Esophagus (tissue), 2 donors: ENCODE measurements at regions not wholly inside any gene's neighbourhood (a gene's known extent, or its start where the extent isn't known, plus 50 kb on each side); places are given as distances from the start of the nearest gene placed in this dataset.
"Not testable (repeated sequence)": the region's sequence is repeated elsewhere in the genome, so short reads cannot be mapped to it uniquely, and the experiment has no call there.

Experiments used
- H3K27ac ChIP-seq, 2 donors: one replicate each; pipeline ENCODE4 v1.5.1; 2013; ENCODE audit warnings: low read depth in 2 of 2, mild to moderate bottlenecking in 2 of 2, inconsistent platforms in 1 of 2, low read length in 1 of 2, moderate library complexity in 1 of 2
- H3K27me3 ChIP-seq, 2 donors: one replicate each; pipeline ENCODE4 v1.6.1; 2013; ENCODE audit warnings: low read length in 2 of 2, control low read depth in 1 of 2, mild to moderate bottlenecking in 1 of 2; ENCODE audit not compliant: insufficient read depth in 2 of 2, control insufficient read depth in 1 of 2
- H3K36me3 ChIP-seq, 2 donors: one replicate each; pipeline ENCODE4 v1.6.1; 2013; ENCODE audit warnings: low read length in 1 of 2; ENCODE audit not compliant: control insufficient read depth in 2 of 2, insufficient read depth in 2 of 2
- H3K4me1 ChIP-seq, 2 donors: one replicate each; pipeline ENCODE4 v1.6.1; 2013; ENCODE audit warnings: low read length in 1 of 2; ENCODE audit not compliant: control insufficient read depth in 2 of 2, insufficient read depth in 2 of 2
- H3K4me3 ChIP-seq, 2 donors: one replicate each; pipeline ENCODE4 v1.5.1; 2013; ENCODE audit warnings: low read length in 2 of 2, mild to moderate bottlenecking in 2 of 2, low read depth in 1 of 2, moderate library complexity in 1 of 2
- H3K9me3 ChIP-seq, 2 donors: one replicate each; pipeline ENCODE4 v1.6.1; 2013; ENCODE audit warnings: mild to moderate bottlenecking in 2 of 2, low read depth in 1 of 2, low read length in 1 of 2, moderate library complexity in 1 of 2; ENCODE audit not compliant: control insufficient read depth in 2 of 2, insufficient read depth in 1 of 2
- WGBS, 2 donors: extraction: QIAGEN DNeasy Blood & Tissue Kit; methylation state at CpG; one replicate each; pipeline ENCODE4 v1.1.7; 2013; 5-methylcytosine and 5-hydroxymethylcytosine counted together
- donor health status: healthy with polysubstance abuse.
- donor health status: Bipolar disorder and iron deficiency.

GRCh38 chr20:56706867-56707360 is 77.8 kb downstream of the TFAP2C start:
- Histone ChIP-seq H3K27ac (no peak overlapping the region), H3K4me1 (peaks cover 0 to 3% of the 10 kb centered on the region in 2 donors), H3K36me3 (no peaks in the 10 kb centered on the region), H3K9me3 (no peaks in the 10 kb centered on the region), H3K27me3 (no peaks in the 10 kb centered on the region), H3K4me3 (no peak overlapping the region)
- 76 to 79% methylated on average over 6 of the region's 6 CpGs for WGBS, 2 donors

GRCh38 chr20:56708991-56709390 is 79.9 kb downstream of the TFAP2C start:
- H3K36me3 ChIP-seq, result no peaks in the 10 kb centered on the region
- no peak overlapping the region for H3K27ac ChIP-seq
- no peaks in the 10 kb centered on the region for H3K9me3 ChIP-seq
- WGBS, 2 donors, result 85 to 86% methylated on average over 14 of the region's 14 CpGs
- peaks cover 0 to 7% of the 10 kb centered on the region in 2 donors for H3K4me1 ChIP-seq
- H3K4me3 ChIP-seq, result no peak overlapping the region
- H3K27me3 ChIP-seq, result no peaks in the 10 kb centered on the region

- H3K36me3 ChIP-seq, result no peaks in the 10 kb centered on the region
- no peak overlapping the region for H3K27ac ChIP-seq
- WGBS, 2 donors, result 87 to 91% methylated on average over 11 of the region's 11 CpGs
- no peaks in the 10 kb centered on the region for H3K27me3 ChIP-seq
- H3K4me3 ChIP-seq, result no peak overlapping the region
- H3K4me1 ChIP-seq, result peaks cover 0 to 7% of the 10 kb centered on the region in 2 donors
- no peaks in the 10 kb centered on the region for H3K9me3 ChIP-seq
Measured at GRCh38 chr20:56710125-56710524, 81.0 kb downstream of the TFAP2C start.

- H3K9me3 ChIP-seq, H3K4me3 ChIP-seq, H3K27me3 ChIP-seq, H3K27ac ChIP-seq, H3K4me1 ChIP-seq, H3K36me3 ChIP-seq: not testable (repeated sequence)
- WGBS, 2 donors, result 56 to 79% methylated on average over 2 of the region's 2 CpGs
Measured at GRCh38 chr20:56710577-56710976, 81.5 kb downstream of the TFAP2C start.

GRCh38 chr20:56711018-56711417 is 81.9 kb downstream of the TFAP2C start:
- Histone ChIP-seq H3K4me3 (no peak overlapping the region), H3K36me3 (no peaks in the 10 kb centered on the region), H3K27me3 (no peaks in the 10 kb centered on the region), H3K9me3 (no peaks in the 10 kb centered on the region), H3K4me1 (peaks cover 0 to 7% of the 10 kb centered on the region in 2 donors), H3K27ac (no peak overlapping the region)
- 30 to 42% methylated on average over 6 of the region's 6 CpGs for WGBS, 2 donors

GRCh38 chr20:56715309-56715708 is 86.2 kb downstream of the TFAP2C start:
- no peaks in the 10 kb centered on the region for H3K27me3 ChIP-seq
- no peak overlapping the region for H3K27ac ChIP-seq
- H3K36me3 ChIP-seq, result no peaks in the 10 kb centered on the region
- H3K9me3 ChIP-seq, result no peaks in the 10 kb centered on the region
- no peak overlapping the region for H3K4me3 ChIP-seq
- WGBS, 2 donors, result 51 to 53% methylated on average over 10 of the region's 10 CpGs
- H3K4me1 ChIP-seq, result peaks cover 0 to 7% of the 10 kb centered on the region in 2 donors

GRCh38 chr20:56715902-56716519 is 86.9 kb downstream of the TFAP2C start:
- H3K9me3 ChIP-seq, result no peaks in the 10 kb centered on the region
- WGBS, 2 donors, result 53% methylated on average over 3 of the region's 3 CpGs
- no peak overlapping the region for H3K27ac ChIP-seq
- H3K4me1 ChIP-seq, result peaks cover 0 to 6% of the 10 kb centered on the region in 2 donors
- H3K27me3 ChIP-seq, result no peaks in the 10 kb centered on the region
- H3K36me3 ChIP-seq, result no peaks in the 10 kb centered on the region
- no peak overlapping the region for H3K4me3 ChIP-seq

- Histone ChIP-seq H3K27me3 (no peaks in the 10 kb centered on the region), H3K4me1 (peaks cover 0 to 5% of the 10 kb centered on the region in 2 donors), H3K9me3 (no peaks in the 10 kb centered on the region), H3K36me3 (no peaks in the 10 kb centered on the region), H3K27ac (no peak overlapping the region), H3K4me3 (no peak overlapping the region)
- WGBS, 2 donors, result 52 to 63% methylated on average over 11 of the region's 11 CpGs
Measured at GRCh38 chr20:56716806-56717205, 87.7 kb downstream of the TFAP2C start.

- Histone ChIP-seq H3K27ac (no peak overlapping the region), H3K36me3 (no peaks in the 10 kb centered on the region), H3K4me3 (no peak overlapping the region), H3K27me3 (no peaks in the 10 kb centered on the region), H3K4me1 (no peaks in the 10 kb centered on the region), H3K9me3 (no peaks in the 10 kb centered on the region)
- WGBS, 2 donors, result 83 to 86% methylated on average over 2 of the region's 2 CpGs
Measured at GRCh38 chr20:56718816-56719215, 89.7 kb downstream of the TFAP2C start.

GRCh38 chr20:56720620-56721213 is 91.6 kb downstream of the TFAP2C start:
- H3K27ac ChIP-seq, result no peak overlapping the region
- WGBS, 2 donors, result 84 to 89% methylated on average over 7 of the region's 7 CpGs
- no peaks in the 10 kb centered on the region for H3K9me3 ChIP-seq
- no peaks in the 10 kb centered on the region for H3K27me3 ChIP-seq
- H3K36me3 ChIP-seq, result no peaks in the 10 kb centered on the region
- no peaks in the 10 kb centered on the region for H3K4me1 ChIP-seq
- no peak overlapping the region for H3K4me3 ChIP-seq
